Retinal pigment epithelial cell (primary cell): ENCODE measurements at regions not wholly inside any gene's neighbourhood (a gene's known extent, or its start where the extent isn't known, plus 50 kb on each side); places are given as distances from the start of the nearest gene placed in this dataset.

Experiments used
- DNase-seq: peaks from one replicate; pipeline ENCODE4 v3.0.0-alpha.2; 2010; ENCODE audit warnings: low read depth
- H3K4me3 ChIP-seq: 2 replicates; pipeline ENCODE4 v1.5.1; 2011; ENCODE audit warnings: mild to moderate bottlenecking, low read length, control low read depth, moderate library complexity
- TF ChIP-seq, protein P1 (sequence below): conservative IDR thresholded peaks from 2 replicates; pipeline ENCODE4 v1.5.1; 2011; ENCODE audit warnings: low read depth, low read length, control low read depth, inconsistent platforms

DNA sequence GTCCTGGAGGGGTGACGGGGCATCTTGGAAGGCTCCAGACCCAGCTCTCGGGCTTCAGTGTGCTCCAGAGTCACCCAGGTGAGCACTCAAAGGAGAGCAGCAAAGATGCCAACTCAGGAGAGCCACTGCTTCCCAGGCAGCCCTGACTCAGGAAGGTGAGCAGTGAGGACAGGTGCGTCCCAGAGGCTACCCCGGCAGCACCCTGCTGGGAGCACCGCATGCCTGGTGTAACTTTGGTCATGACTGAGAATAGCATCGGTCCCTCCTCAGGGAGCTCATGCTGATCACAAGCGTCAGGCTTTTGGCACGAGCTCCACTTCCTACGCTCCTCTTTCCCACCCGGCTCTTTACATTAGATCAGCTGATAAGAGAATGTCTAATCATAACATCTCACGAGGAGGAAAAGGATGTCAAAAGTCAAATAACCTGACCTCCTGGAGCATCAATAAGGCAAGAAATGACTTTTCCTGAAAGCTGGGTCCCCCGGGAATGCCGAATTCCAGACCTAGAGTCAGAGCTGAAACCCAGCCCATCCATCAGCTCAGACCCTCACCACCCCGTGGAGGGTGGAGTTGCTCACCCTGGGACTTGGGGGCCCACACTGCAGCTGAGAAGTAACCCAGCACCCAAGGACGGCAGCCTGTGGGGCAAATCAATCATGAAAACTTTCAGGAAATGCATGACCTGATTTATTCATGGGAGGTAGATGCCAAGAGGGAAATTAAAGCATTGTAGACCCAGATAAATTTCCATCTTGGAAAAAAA lies 248.8 kb downstream of the ACKR3 start:
- TF ChIP-seq, protein P1, sequence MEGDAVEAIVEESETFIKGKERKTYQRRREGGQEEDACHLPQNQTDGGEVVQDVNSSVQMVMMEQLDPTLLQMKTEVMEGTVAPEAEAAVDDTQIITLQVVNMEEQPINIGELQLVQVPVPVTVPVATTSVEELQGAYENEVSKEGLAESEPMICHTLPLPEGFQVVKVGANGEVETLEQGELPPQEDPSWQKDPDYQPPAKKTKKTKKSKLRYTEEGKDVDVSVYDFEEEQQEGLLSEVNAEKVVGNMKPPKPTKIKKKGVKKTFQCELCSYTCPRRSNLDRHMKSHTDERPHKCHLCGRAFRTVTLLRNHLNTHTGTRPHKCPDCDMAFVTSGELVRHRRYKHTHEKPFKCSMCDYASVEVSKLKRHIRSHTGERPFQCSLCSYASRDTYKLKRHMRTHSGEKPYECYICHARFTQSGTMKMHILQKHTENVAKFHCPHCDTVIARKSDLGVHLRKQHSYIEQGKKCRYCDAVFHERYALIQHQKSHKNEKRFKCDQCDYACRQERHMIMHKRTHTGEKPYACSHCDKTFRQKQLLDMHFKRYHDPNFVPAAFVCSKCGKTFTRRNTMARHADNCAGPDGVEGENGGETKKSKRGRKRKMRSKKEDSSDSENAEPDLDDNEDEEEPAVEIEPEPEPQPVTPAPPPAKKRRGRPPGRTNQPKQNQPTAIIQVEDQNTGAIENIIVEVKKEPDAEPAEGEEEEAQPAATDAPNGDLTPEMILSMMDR, result no peak
- H3K4me3 ChIP-seq, result no peak overlapping the region
- DNase-seq, result no peak

DNA sequence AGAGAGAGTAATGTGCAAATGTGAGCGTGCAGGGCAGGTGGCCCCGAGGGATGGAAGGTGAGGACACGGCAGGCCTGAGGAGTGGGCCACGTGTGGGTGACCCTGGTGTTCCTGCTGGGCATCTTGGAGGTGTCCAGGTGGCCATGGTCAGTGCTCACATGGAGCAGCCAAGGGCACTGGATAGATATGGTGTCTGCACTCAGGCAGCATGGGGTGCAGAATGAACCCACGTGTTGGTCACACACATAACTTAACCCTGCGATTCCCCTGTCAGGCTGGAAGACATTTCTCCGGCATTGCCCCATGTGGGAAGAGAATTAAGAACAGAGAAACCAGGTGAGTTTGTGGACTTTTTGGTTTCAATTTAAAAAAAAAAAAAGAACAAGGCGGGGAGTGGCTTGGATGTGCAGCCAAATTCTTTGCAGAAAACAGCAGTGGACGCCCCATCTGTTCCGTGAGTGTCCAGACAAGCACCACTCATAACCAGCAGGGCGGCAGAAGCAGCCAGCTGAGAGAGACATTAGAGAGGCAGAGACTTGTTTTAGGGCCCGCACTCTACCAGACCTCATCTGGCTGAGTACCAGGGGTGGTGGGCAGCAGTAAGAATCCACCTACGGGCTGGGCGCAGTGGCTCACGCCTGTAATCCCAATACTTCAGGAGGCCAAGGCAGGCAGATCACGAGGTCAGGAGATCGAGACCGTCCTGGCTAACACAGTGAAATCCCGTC lies 249.8 kb downstream of the ACKR3 start:
- TF ChIP-seq, protein P1, result no peak
- no peak overlapping the region for H3K4me3 ChIP-seq
- no peak for DNase-seq

DNA sequence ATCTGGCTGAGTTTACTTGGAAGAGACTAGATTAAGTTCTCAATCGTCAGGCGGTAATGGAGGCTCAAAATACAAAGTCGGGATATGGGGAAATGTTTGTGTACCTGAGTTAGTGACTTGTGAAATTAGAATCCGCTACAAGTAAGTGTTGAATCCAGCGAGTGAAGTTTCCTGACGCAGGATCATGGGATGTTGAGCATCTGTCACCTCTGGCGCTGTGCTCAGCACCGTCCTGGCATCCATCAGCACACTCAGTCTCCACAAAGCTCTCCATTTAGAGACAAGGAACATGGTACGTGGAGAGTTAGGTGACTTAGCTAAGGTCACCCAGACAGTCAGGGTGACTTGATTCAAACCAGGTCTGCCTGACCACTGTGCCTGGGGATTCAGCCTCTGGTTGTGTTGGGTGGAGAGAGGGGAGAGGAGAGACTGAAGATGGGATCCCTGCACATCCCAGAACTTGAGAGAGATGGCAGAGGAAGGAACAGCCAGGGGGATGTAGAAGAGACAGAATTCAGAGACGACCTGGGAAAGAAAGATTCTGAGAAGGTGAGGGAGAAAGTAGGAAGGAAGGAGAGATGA lies 251.2 kb downstream of the ACKR3 start:
- TF ChIP-seq, protein P1, result no peak
- no peak overlapping the region for H3K4me3 ChIP-seq
- no peak for DNase-seq

DNA sequence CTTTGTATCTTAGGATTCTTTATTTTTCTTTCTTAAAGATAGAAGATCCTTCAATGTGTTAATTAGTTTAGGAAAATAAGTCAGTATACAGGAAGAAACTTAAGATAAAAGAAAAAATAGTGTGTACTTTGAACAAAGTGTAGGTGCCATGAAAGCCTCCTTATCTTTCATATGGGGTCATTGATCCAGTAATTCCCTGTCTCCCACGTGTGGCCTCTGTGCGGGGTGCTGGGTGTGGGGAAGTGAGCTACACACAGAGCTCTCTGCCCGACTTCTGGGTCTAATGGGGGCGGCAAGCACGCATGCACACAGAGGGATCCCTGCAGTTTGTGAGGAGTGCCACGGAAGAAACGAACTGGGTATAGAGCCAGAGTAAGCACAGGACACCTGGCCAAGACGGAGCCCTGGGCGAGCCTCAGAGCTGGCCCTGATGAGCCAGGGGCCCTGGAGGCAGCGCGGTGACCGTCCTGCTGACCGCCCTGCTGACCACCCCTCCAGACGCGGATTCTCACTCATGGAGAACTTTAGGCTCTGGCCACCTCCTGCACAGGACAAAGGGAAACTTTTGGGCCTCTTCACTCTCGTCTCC lies 253.5 kb downstream of the ACKR3 start:
- TF ChIP-seq, protein P1, result no peak
- no peak for DNase-seq
- H3K4me3 ChIP-seq, result no peak overlapping the region

DNA sequence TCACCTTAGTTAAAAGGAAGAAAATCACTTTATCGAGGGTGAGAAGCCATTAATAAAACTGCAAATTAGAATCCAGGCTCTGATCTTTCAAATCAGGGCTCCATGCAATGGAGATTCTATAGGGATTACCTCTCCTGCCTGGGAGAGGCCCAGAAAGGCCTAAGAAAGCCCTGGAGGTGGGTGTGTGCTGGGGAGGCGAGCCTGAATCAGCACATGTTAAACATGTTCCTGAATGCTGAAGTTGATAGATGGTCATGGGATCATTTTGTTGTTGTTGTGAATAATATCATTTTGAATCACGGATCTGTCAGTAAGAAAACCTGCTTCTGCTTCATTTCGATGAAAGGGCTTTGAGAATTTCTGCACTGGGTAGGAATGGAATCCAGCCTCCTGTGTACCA lies 254.3 kb downstream of the ACKR3 start:
- TF ChIP-seq, protein P1, result no peak
- no peak for DNase-seq
- no peak overlapping the region for H3K4me3 ChIP-seq

DNA sequence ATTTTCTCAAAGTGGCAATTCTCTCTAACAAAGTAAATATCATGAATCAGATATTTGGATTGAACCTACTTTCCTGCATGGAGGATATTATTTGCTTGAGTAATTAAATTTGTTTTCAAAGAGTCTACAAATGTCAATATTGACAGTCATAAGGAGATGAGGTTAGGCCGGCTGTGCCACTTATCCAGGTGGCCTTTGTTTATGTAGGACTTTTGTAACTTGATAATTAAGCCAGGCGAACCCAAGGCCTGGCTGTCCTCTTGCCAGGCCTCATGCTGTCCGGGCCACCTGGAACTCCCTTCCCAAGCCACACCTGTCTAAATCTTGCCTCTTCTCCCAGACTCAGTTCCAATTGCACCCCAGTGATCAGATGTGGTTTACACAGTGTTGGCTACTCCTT lies 255.2 kb downstream of the ACKR3 start:
- no peak for DNase-seq
- TF ChIP-seq, protein P1, result no peak
- no peak overlapping the region for H3K4me3 ChIP-seq
